ENCODE measurements at regions not wholly inside any gene's neighbourhood (a gene's known extent, or its start where the extent isn't known, plus 50 kb on each side); places are given as distances from the start of the nearest gene placed in this dataset.
A peak's percentile ranks its signal among the peaks of the same experiment; 100 is the strongest.
"Not testable (repeated sequence)": the region's sequence is repeated elsewhere in the genome, so short reads cannot be mapped to it uniquely, and the experiment has no call there.

- no peak for DNase-seq
Measured at GRCh38 chr4:164108971-164109370, 614.5 kb downstream of the TMA16 start.

GRCh38 chr4:164109503-164109902 lies 615.0 kb downstream of the TMA16 start:
- DNase-seq, result peak; percentile 58

GRCh38 chr4:164115236-164115635 lies 620.7 kb downstream of the TMA16 start:
- no peak for DNase-seq

- no peak for DNase-seq
Measured at GRCh38 chr4:164116286-164116685, 621.8 kb downstream of the TMA16 start.

- DNase-seq, result no peak
Measured at GRCh38 chr4:164134388-164134787, 619.5 kb upstream of the SMIM31 start.

GRCh38 chr4:164136180-164136616 lies 617.7 kb upstream of the SMIM31 start:
- DNase-seq, result peak; percentile 84

- DNase-seq, result no peak
Measured at GRCh38 chr4:164138521-164138920, 615.4 kb upstream of the SMIM31 start.

- no peak for DNase-seq
Measured at GRCh38 chr4:164139291-164139690, 614.6 kb upstream of the SMIM31 start.

- DNase-seq, result not testable (repeated sequence)
Measured at GRCh38 chr4:164141755-164142375, 612.1 kb upstream of the SMIM31 start.

GRCh38 chr4:164154416-164154815 lies 599.5 kb upstream of the SMIM31 start:
- no peak for DNase-seq

GRCh38 chr4:164169591-164169990 lies 584.3 kb upstream of the SMIM31 start:
- peak; percentile 51 for DNase-seq

GRCh38 chr4:164177153-164177552 lies 576.8 kb upstream of the SMIM31 start:
- no peak for DNase-seq

GRCh38 chr4:164177753-164178152 lies 576.2 kb upstream of the SMIM31 start:
- no peak for DNase-seq

- no peak for DNase-seq
Measured at GRCh38 chr4:164188236-164188635, 565.7 kb upstream of the SMIM31 start.

GRCh38 chr4:164192844-164193243 lies 561.1 kb upstream of the SMIM31 start:
- no peak for DNase-seq

- no peak for DNase-seq
Measured at GRCh38 chr4:164193676-164194075, 560.3 kb upstream of the SMIM31 start.

GRCh38 chr4:164197556-164197955 lies 556.4 kb upstream of the SMIM31 start:
- DNase-seq, result no peak

GRCh38 chr4:164203476-164203875 lies 550.5 kb upstream of the SMIM31 start:
- DNase-seq, result no peak

- peak; percentile 97 for DNase-seq
Measured at GRCh38 chr4:164204434-164204833, 549.5 kb upstream of the SMIM31 start.

- no peak for DNase-seq
Measured at GRCh38 chr4:164207460-164207859, 546.5 kb upstream of the SMIM31 start.

GRCh38 chr4:164210377-164210776 lies 543.6 kb upstream of the SMIM31 start:
- no peak for DNase-seq

GRCh38 chr4:164212134-164212533 lies 541.8 kb upstream of the SMIM31 start:
- DNase-seq, result peak; percentile 26

GRCh38 chr4:164212714-164213113 lies 541.2 kb upstream of the SMIM31 start:
- DNase-seq, result no peak

GRCh38 chr4:164215113-164215741 lies 538.7 kb upstream of the SMIM31 start:
- no peak for DNase-seq

GRCh38 chr4:164221631-164222030 lies 532.3 kb upstream of the SMIM31 start:
- no peak for DNase-seq

Data from kidney glomerular epithelial cell (primary cell).